Upper lobe of left lung (tissue), 4 donors: ENCODE measurements at regions not wholly inside any gene's neighbourhood (a gene's known extent, or its start where the extent isn't known, plus 50 kb on each side); places are given as distances from the start of the nearest gene placed in this dataset.

Source experiments
- CTCF ChIP-seq, 6 experiments: fragments of 450-650 bp in 4 of 6; fragments of 200-600 bp in 2 of 6; sonication (generic) in 2 of 6; IDR thresholded peaks; one replicate each; pipeline ENCODE4 v1.5.1; 2016 to 2019; ENCODE audit warnings: antibody characterized with exemption in 6 of 6
- POLR2A ChIP-seq, 4 donors: fragments of 450-650 bp; IDR thresholded peaks; one replicate each; pipeline ENCODE4 v1.5.1; 2016 to 2017; ENCODE audit warnings: antibody characterized with exemption in 4 of 4, mild to moderate bottlenecking in 2 of 4
- POLR2AphosphoS5 ChIP-seq, 2 donors: sonication (generic); formaldehyde crosslinking; IDR thresholded peaks; one replicate each; pipeline ENCODE4 v1.5.1; 2017; ENCODE audit warnings: antibody characterized with exemption in 2 of 2

DNA sequence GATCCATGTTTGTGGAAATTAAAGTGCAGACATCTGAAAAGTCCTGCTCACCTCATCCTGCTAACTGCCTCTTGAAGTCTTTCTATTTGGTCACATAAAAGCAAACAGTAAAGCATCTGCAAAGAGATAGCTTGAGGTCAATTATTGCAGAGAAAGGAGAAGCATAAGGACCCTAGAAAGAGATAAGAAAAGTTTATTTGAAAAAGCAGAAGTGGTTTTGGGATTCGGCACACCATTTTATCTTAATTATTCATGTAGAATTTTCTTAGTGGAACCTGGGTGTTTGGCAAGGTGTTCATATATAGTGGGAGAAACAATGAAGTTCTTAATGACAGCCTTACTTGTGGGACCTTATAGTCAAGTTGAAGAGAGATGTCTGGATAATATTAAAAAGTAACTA is 280.8 kb downstream of the CENPW start:
- TF ChIP-seq CTCF (IDR thresholded peaks at IDR 0.05) (no peak), POLR2AphosphoS5 (IDR thresholded peaks at IDR 0.05) (no peak), POLR2A (IDR thresholded peaks at IDR 0.05) (no peak)
